IMR-90 (cell line): ENCODE measurements at regions not wholly inside any gene's neighbourhood (a gene's known extent, or its start where the extent isn't known, plus 50 kb on each side); places are given as distances from the start of the nearest gene placed in this dataset.

Source experiments
- ATAC-seq: fragments of 200-7000 bp; cut with Tn5 transposase; 2 replicates; pipeline ENCODE4 v1.9.1; 2020; ENCODE audit warnings: low read depth, mild to moderate bottlenecking, moderate library complexity
- BruUV-seq: library from RNA; stranded (reverse); fragments of 400-500 nt; replicated peaks from 2 replicates; lab custom pipeline; 2021; lab: Mats Ljungman, UMichigan
- CTCF ChIA-PET: fragments of 300-600 bp; formaldehyde crosslinking; extraction: SDS; loops from one replicate; lab custom pipeline; 2021; ENCODE audit warnings: antibody characterized with exemption; lab: Yijun Ruan, JAX
- POLR2A ChIA-PET: fragments of 300-600 bp; sonication (Branson Sonifier 250); formaldehyde crosslinking; loops from one replicate; lab custom pipeline; 2022; ENCODE audit warnings: antibody characterized with exemption; ENCODE audit not compliant: unreplicated experiment; lab: Charles Lee
- DNase-seq: peaks from one replicate; pipeline ENCODE4 v3.0.0; 2013
- H2AFZ ChIP-seq: replicated peaks from 2 replicates; pipeline ENCODE3; 2013; ENCODE audit warnings: low read length, mild to moderate bottlenecking; ENCODE audit not compliant: poor library complexity
- H2AK5ac ChIP-seq: 2 replicates; pipeline ENCODE4 v1.6.1; 2013; ENCODE audit warnings: low read depth, low read length, inconsistent platforms
- H2AK9ac ChIP-seq: replicated peaks from 2 replicates; pipeline ENCODE3; 2013; ENCODE audit warnings: mild to moderate bottlenecking, low read depth, low read length, moderate library complexity; ENCODE audit not compliant: poor library complexity
- H2BK120ac ChIP-seq: 2 replicates; pipeline ENCODE4 v1.6.1; 2013; ENCODE audit warnings: low read depth, low read length, inconsistent platforms
- H2BK15ac ChIP-seq: 3 replicates; pipeline ENCODE4 v1.6.1; 2013; ENCODE audit warnings: low read depth, low read length, inconsistent platforms
- H2BK20ac ChIP-seq: 2 replicates; pipeline ENCODE4 v1.6.1; 2013; ENCODE audit warnings: low read depth, mild to moderate bottlenecking, inconsistent platforms, low read length, moderate library complexity
- H2BK5ac ChIP-seq: 2 replicates; pipeline ENCODE4 v1.6.1; 2013; ENCODE audit warnings: mild to moderate bottlenecking, low read depth, low read length, inconsistent platforms; ENCODE audit not compliant: poor library complexity, severe bottlenecking
- H3K14ac ChIP-seq: replicated peaks from 2 replicates; pipeline ENCODE4 v1.6.1; 2013; ENCODE audit warnings: low read depth, low read length, inconsistent platforms
- H3K18ac ChIP-seq: 2 replicates; pipeline ENCODE4 v1.6.1; 2013; ENCODE audit warnings: low read depth, low read length, control low read depth
- H3K23ac ChIP-seq: 2 replicates; pipeline ENCODE4 v1.6.1; 2013; ENCODE audit warnings: low read depth, low read length, inconsistent platforms
- H3K27ac ChIP-seq: 2 replicates; pipeline ENCODE4 v1.5.1; 2013; ENCODE audit warnings: mild to moderate bottlenecking, control low read depth, low read length; ENCODE audit not compliant: insufficient read depth
- H3K27me3 ChIP-seq: 2 replicates; pipeline ENCODE4 v1.6.1; 2013; ENCODE audit warnings: low read length; ENCODE audit not compliant: control insufficient read depth, insufficient read depth
- H3K36me3 ChIP-seq: 2 replicates; pipeline ENCODE4 v1.6.1; 2013; ENCODE audit warnings: low read length, mixed read lengths; ENCODE audit not compliant: control insufficient read depth, insufficient read depth
- H3K4ac ChIP-seq: 2 replicates; pipeline ENCODE4 v1.6.1; 2013; ENCODE audit warnings: low read depth, low read length, inconsistent platforms
- H3K4me1 ChIP-seq: 2 replicates; pipeline ENCODE4 v1.6.1; 2013; ENCODE audit warnings: low read length, mixed read lengths; ENCODE audit not compliant: control insufficient read depth, insufficient read depth
- H3K4me2 ChIP-seq: 2 replicates; pipeline ENCODE4 v1.6.1; 2013; ENCODE audit warnings: low read depth, mild to moderate bottlenecking, control low read depth, low read length, moderate library complexity
- H3K4me3 ChIP-seq: 2 replicates; pipeline ENCODE4 v1.5.1; 2013; ENCODE audit warnings: low read depth, mild to moderate bottlenecking, control low read depth, low read length, moderate library complexity; ENCODE audit not compliant: insufficient read depth
- H3K56ac ChIP-seq: 2 replicates; pipeline ENCODE4 v1.6.1; 2013; ENCODE audit warnings: low read length, inconsistent platforms; ENCODE audit not compliant: insufficient read depth; ENCODE audit errors: extremely low read depth
- H3K79me1 ChIP-seq, 2 experiments: 2 replicates each; pipeline ENCODE4 v1.6.1; 2013; ENCODE audit warnings: low read length in 2 of 2, inconsistent platforms in 1 of 2, low read depth in 1 of 2
- H3K9ac ChIP-seq: 2 replicates; pipeline ENCODE4 v1.6.1; 2013; ENCODE audit warnings: low read depth, low read length, control low read depth
- H3K9me1 ChIP-seq: 2 replicates; pipeline ENCODE4 v1.6.1; 2013; ENCODE audit warnings: low read length, inconsistent platforms; ENCODE audit not compliant: insufficient read depth
- H3K9me3 ChIP-seq: 2 replicates; pipeline ENCODE4 v1.6.1; 2013; ENCODE audit warnings: low read length; ENCODE audit not compliant: control insufficient read depth, insufficient read depth
- H4K20me1 ChIP-seq: 2 replicates; pipeline ENCODE4 v1.6.1; 2013; ENCODE audit warnings: low read length, inconsistent platforms; ENCODE audit not compliant: insufficient read depth
- H4K5ac ChIP-seq: 2 replicates; pipeline ENCODE4 v1.6.1; 2013; ENCODE audit warnings: mild to moderate bottlenecking, low read depth, low read length, control low read depth
- H4K8ac ChIP-seq, 2 experiments: 2 replicates each; pipeline ENCODE4 v1.6.1; 2013; ENCODE audit warnings: low read depth in 2 of 2, low read length in 2 of 2, control low read depth in 1 of 2, inconsistent platforms in 1 of 2
- H4K91ac ChIP-seq: 2 replicates; pipeline ENCODE4 v1.6.1; 2013; ENCODE audit warnings: low read depth, low read length, inconsistent platforms; ENCODE audit not compliant: insufficient read depth
- BHLHE40 ChIP-seq: fragments of 150-350 bp; IDR thresholded peaks from 2 replicates; pipeline ENCODE4 v1.6.1; 2016; ENCODE audit warnings: mild to moderate bottlenecking, low read depth, low read length
- CEBPB ChIP-seq: IDR thresholded peaks from 2 replicates; pipeline ENCODE4 v1.6.1; 2012; ENCODE audit warnings: low read depth, low read length, improper control_type of control experiment
- CHD1 ChIP-seq: IDR thresholded peaks from 2 replicates; pipeline ENCODE4 v1.6.1; 2012; ENCODE audit warnings: low read depth, low read length, improper control_type of control experiment
- CTCF ChIP-seq: conservative IDR thresholded peaks from 2 replicates; pipeline ENCODE4 v1.5.1; 2012; ENCODE audit warnings: mild to moderate bottlenecking, low read depth, low read length, improper control_type of control experiment
- ELK1 ChIP-seq: fragments of 150-350 bp; IDR thresholded peaks from 2 replicates; pipeline ENCODE4 v1.6.1; 2016; ENCODE audit warnings: low read depth, mild to moderate bottlenecking, low read length, moderate library complexity, borderline replicate concordance
- FOS ChIP-seq: fragments of 150-350 bp; IDR thresholded peaks from 2 replicates; pipeline ENCODE4 v1.6.1; 2016; ENCODE audit warnings: low read depth, low read length
- MAFK ChIP-seq: IDR thresholded peaks from 2 replicates; pipeline ENCODE4 v1.6.1; 2012; ENCODE audit warnings: low read depth, low read length, improper control_type of control experiment
- MAZ ChIP-seq: IDR thresholded peaks from 2 replicates; pipeline ENCODE4 v1.6.1; 2012; ENCODE audit warnings: low read depth, mild to moderate bottlenecking, low read length, improper control_type of control experiment, moderate library complexity, borderline replicate concordance
- MXI1 ChIP-seq: IDR thresholded peaks from 2 replicates; pipeline ENCODE4 v1.6.1; 2012; ENCODE audit warnings: low read depth, mild to moderate bottlenecking, low read length, moderate library complexity, borderline replicate concordance
- NFE2L2 ChIP-seq: fragments of 150-350 bp; IDR thresholded peaks from 2 replicates; pipeline ENCODE4 v1.6.1; 2016; ENCODE audit warnings: low read depth, mild to moderate bottlenecking, low read length
- POLR2A ChIP-seq: IDR thresholded peaks from 2 replicates; pipeline ENCODE4 v1.6.1; 2012; ENCODE audit warnings: mild to moderate bottlenecking, low read depth, low read length
- RAD21 ChIP-seq: IDR thresholded peaks from 2 replicates; pipeline ENCODE4 v1.6.1; 2012; ENCODE audit warnings: low read length, improper control_type of control experiment
- RCOR1 ChIP-seq: IDR thresholded peaks from 2 replicates; pipeline ENCODE4 v1.6.1; 2012; ENCODE audit warnings: mild to moderate bottlenecking, low read length, improper control_type of control experiment; ENCODE audit not compliant: insufficient replicate concordance
- RFX5 ChIP-seq: IDR thresholded peaks from 2 replicates; pipeline ENCODE4 v1.8.0; 2012; ENCODE audit warnings: low read depth, mild to moderate bottlenecking, low read length, moderate library complexity
- SMC3 ChIP-seq: fragments of 150-350 bp; IDR thresholded peaks from 2 replicates; pipeline ENCODE4 v1.6.1; 2016; ENCODE audit warnings: low read depth, mild to moderate bottlenecking, antibody characterized with exemption, low read length, moderate library complexity
- USF2 ChIP-seq: fragments of 150-350 bp; IDR thresholded peaks from 2 replicates; pipeline ENCODE4 v1.6.1; 2017; ENCODE audit warnings: mild to moderate bottlenecking, antibody characterized with exemption, low read length, low read depth
- WGBS, 2 experiments: methylation state at CpG; one replicate each; pipeline versions ENCODE4 v1.1.5 to v1.1.7; 2013; ENCODE audit warnings: missing lambda C conversion rate in 2 of 2; ENCODE audit not compliant: insufficient read length in 1 of 2; ENCODE audit errors: extremely low coverage in 2 of 2; 5-methylcytosine and 5-hydroxymethylcytosine counted together
- dilution Hi-C: fragments of 300-500 bp; cut with HindIII; formaldehyde crosslinking; loops from one replicate; pipeline ENCODE4 v1.14.3; 2018; ENCODE audit warnings: low sequenced_read_pairs; ENCODE audit not compliant: unreplicated experiment
- in situ Hi-C: fragments of 300-500 bp; cut with MboI; formaldehyde crosslinking; loops from 3 replicates; pipeline ENCODE4 v1.14.3; 2019; ENCODE audit warnings: low sequenced_read_pairs, inconsistent platforms, mixed read lengths
- intact Hi-C: fragments of 100-400 bp; cut with micrococcal nuclease; formaldehyde crosslinking; loops from 2 replicates; pipeline ENCODE4 v1.10.0; 2022

GRCh38 chr5:179488975-179489374 lies 61.4 kb upstream of the RUFY1 start:
- dilution Hi-C loops = no loop called here
- intact Hi-C loops = loop anchor here (2.0 kb wide), 1 partner anchor 144 kb away; the partner anchor contains the start of gene ADAMTS2
- H2BK15ac ChIP-seq = no peak overlapping the region
- H2BK20ac ChIP-seq = no peak overlapping the region
- H3K9ac ChIP-seq = no peak overlapping the region
- H3K27me3 ChIP-seq = peaks cover 2% of the 10 kb centered on the region; the same call in 1 of the 2 replicates
- no peak overlapping the region for H2BK120ac ChIP-seq
- H3K36me3 ChIP-seq = no peaks in the 10 kb centered on the region
- no peaks in the 10 kb centered on the region for H3K79me1 ChIP-seq
- H4K5ac ChIP-seq = no peak overlapping the region
- ATAC-seq (no peak), DNase-seq (no peak)
- peak overlapping the region; percentile 61; the same call in 1 of the 2 replicates for H3K4me2 ChIP-seq
- no peak overlapping the region for H3K14ac ChIP-seq
- BruUV-seq = no TSS peak
- H3K4ac ChIP-seq = no peak overlapping the region
- in situ Hi-C loops = loop anchor here (25.0 kb wide), 2 partner anchors 752 to 1202 kb away; partner anchors contain the start of gene ZNF354A
- H4K20me1 ChIP-seq = no peaks in the 10 kb centered on the region
- H4K91ac ChIP-seq = no peak overlapping the region
- H3K9me3 ChIP-seq = peaks cover 4% of the 10 kb centered on the region; the same call in 1 of the 2 replicates
- no peak overlapping the region for H4K8ac ChIP-seq
- WGBS, 2 experiments = 38% methylated on average over 2 of the region's 4 CpGs; no CpG with 5 or more reads in 1 of the 2 experiments
- no peak overlapping the region for H3K18ac ChIP-seq
- H3K9me1 ChIP-seq = no peaks in the 10 kb centered on the region
- H3K4me3 ChIP-seq = no peak overlapping the region
- CTCF ChIA-PET = no interaction called here
- no peak overlapping the region for H3K56ac ChIP-seq
- H2BK5ac ChIP-seq = no peak overlapping the region
- POLR2A ChIA-PET = no interaction called here
- H3K4me1 ChIP-seq = peaks cover 18% of the 10 kb centered on the region; the same call in 1 of the 2 replicates
- H3K23ac ChIP-seq = no peak overlapping the region
- no peak overlapping the region for H2AFZ ChIP-seq
- no peak overlapping the region for H2AK9ac ChIP-seq
- no peak overlapping the region for H2AK5ac ChIP-seq
- no peak overlapping the region; the same call in 1 of the 2 replicates for H3K27ac ChIP-seq
- TF ChIP-seq RFX5 (no peak), ELK1 (no peak), CHD1 (no peak), SMC3 (no peak), MAZ (no peak), BHLHE40 (no peak), USF2 (no peak), MAFK (no peak), CEBPB (no peak), NFE2L2 (no peak), MXI1 (no peak), RAD21 (no peak), FOS (no peak), CTCF (no peak), RCOR1 (no peak), POLR2A (no peak)
